T-helper 2 cell treated with Interferon-gamma antibody and Interleukin-4, amounts not matched to agents 5 μg/mL and 100 μg/mL, for 36 hours (primary cell): ENCODE measurements at regions not wholly inside any gene's neighbourhood (a gene's known extent, or its start where the extent isn't known, plus 50 kb on each side); places are given as distances from the start of the nearest gene placed in this dataset.

ENCODE experiments used
- DNase-seq: peaks from one replicate; pipeline ENCODE4 v3.0.0; 2021; ENCODE audit warnings: low spot score
- H3K27ac Mint-ChIP-seq: one replicate; pipeline ENCODE4 v1.8.0; 2021; ENCODE audit warnings: mild to moderate bottlenecking, mixed read lengths
- H3K27me3 Mint-ChIP-seq: one replicate; pipeline ENCODE4 v1.8.0; 2021; ENCODE audit warnings: low read depth, mixed read lengths
- H3K36me3 Mint-ChIP-seq: one replicate; pipeline ENCODE4 v1.8.0; 2021; ENCODE audit warnings: low read depth, mixed read lengths
- H3K4me1 Mint-ChIP-seq: one replicate; pipeline ENCODE4 v1.8.0; 2021; ENCODE audit warnings: low read depth, mixed read lengths
- H3K4me3 Mint-ChIP-seq: one replicate; pipeline ENCODE4 v1.8.0; 2022; ENCODE audit warnings: mild to moderate bottlenecking, moderate library complexity, mixed read lengths
- H3K9me3 Mint-ChIP-seq: one replicate; pipeline ENCODE4 v1.8.0; 2021; ENCODE audit warnings: mixed read lengths

DNA sequence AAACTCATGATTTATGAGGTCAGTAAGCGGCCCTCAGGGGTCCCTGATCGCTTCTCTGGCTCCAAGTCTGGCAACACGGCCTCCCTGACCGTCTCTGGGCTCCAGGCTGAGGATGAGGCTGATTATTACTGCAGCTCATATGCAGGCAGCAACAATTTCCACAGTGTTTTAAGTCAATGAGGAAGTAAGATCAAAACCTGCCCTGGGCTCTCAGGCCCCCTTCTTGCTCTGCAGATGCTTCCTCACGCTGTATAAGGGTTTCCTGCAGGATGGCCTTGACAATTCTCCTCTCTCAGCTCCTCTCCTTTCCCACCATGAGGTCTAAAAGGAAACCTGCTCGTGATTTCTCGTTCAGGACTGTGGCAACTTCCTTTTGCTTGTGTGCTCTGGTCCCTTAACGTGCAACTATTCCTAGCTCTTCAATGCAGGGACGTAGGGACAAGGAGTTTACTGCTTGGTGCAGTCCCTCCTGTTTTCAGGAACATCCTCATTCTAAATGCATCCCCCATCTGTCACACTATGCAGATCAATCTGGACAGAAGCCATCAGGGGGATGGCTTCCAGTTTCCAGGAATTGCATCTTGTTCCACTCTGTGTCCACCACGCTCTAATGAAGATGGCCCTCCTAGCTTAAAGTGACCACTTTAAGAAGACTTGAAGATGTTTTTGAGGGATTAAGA lies 64.3 kb upstream of the IGLL5 start:
- DNase-seq: no peak
- Mint-ChIP-seq H3K4me3 (peak overlapping the region; percentile 19), H3K9me3 (no peaks in the 10 kb centered on the region)

GRCh38 chr22:22824340-22825212 lies 63.0 kb upstream of the IGLL5 start:
- no peak for DNase-seq
- Mint-ChIP-seq H3K27ac (no peak overlapping the region), H3K4me1 (peaks cover 54% of the 10 kb centered on the region), H3K4me3 (no peak overlapping the region), H3K27me3 (peaks cover 25% of the 10 kb centered on the region), H3K36me3 (peaks cover 3% of the 10 kb centered on the region), H3K9me3 (no peaks in the 10 kb centered on the region)

More for the DNA sequence above, 64.3 kb upstream of the IGLL5 start:
- Mint-ChIP-seq H3K36me3 (peaks cover 4% of the 10 kb centered on the region), H3K27me3 (peaks cover 17% of the 10 kb centered on the region), H3K4me1 (peaks cover 67% of the 10 kb centered on the region), H3K27ac (peak overlapping the region; percentile 2)

- Mint-ChIP-seq H3K4me1 (peaks cover 47% of the 10 kb centered on the region), H3K27ac (no peak overlapping the region), H3K4me3 (no peak overlapping the region), H3K9me3 (no peaks in the 10 kb centered on the region), H3K27me3 (peaks cover 29% of the 10 kb centered on the region), H3K36me3 (peaks cover 3% of the 10 kb centered on the region)
- DNase-seq: no peak
These were observed 62.4 kb upstream of the IGLL5 start for GRCh38 chr22:22825213-22825593.

DNA sequence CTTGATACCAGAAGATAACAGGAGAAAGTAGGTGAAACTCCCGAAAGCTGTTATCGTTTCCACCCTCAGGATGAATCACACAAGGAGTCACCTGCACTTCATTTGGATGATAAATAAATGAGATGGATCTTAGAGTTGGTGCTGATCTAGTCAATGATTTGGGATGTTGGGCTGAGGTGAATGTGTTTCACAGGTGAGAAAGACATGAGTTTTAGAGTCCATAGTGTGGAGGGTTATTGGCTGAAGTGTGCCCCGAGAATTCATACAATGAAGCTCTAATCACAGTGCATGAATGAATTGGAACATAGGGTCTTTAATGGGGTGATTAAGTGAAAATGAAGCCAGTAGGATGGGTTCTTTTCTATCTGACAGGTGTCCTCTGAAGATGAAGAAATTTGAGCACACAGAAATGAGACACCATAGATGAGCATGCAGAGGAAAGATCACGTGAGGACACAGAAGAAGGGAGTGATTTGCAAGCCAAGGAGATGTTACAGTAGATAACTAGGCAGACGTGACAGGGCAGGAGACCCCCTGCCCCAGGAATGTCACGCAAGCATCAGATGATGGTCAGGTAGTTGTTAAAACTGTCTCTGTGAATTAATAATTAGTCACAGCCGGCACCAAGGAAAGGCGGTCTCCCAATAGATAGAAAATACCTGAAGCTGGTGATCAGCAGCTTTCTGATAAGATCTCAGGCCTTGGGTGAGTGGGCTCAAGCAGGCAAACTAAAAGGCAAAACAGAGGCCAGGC lies 60.3 kb upstream of the IGLL5 start:
- H3K9me3 Mint-ChIP-seq: peaks cover 5% of the 10 kb centered on the region
- peaks cover 42% of the 10 kb centered on the region for H3K27me3 Mint-ChIP-seq
- no peak overlapping the region for H3K27ac Mint-ChIP-seq
- H3K4me3 Mint-ChIP-seq: no peak overlapping the region
- peaks cover 29% of the 10 kb centered on the region for H3K4me1 Mint-ChIP-seq
- peaks cover 3% of the 10 kb centered on the region for H3K36me3 Mint-ChIP-seq
- DNase-seq: no peak

GRCh38 chr22:22830193-22830592 lies 57.4 kb upstream of the IGLL5 start:
- peaks cover 7% of the 10 kb centered on the region for H3K4me1 Mint-ChIP-seq
- peaks cover 5% of the 10 kb centered on the region for H3K9me3 Mint-ChIP-seq
- H3K36me3 Mint-ChIP-seq: peaks cover 3% of the 10 kb centered on the region
- peaks cover 66% of the 10 kb centered on the region for H3K27me3 Mint-ChIP-seq
- H3K27ac Mint-ChIP-seq: no peak overlapping the region
- no peak overlapping the region for H3K4me3 Mint-ChIP-seq
- no peak for DNase-seq

DNA sequence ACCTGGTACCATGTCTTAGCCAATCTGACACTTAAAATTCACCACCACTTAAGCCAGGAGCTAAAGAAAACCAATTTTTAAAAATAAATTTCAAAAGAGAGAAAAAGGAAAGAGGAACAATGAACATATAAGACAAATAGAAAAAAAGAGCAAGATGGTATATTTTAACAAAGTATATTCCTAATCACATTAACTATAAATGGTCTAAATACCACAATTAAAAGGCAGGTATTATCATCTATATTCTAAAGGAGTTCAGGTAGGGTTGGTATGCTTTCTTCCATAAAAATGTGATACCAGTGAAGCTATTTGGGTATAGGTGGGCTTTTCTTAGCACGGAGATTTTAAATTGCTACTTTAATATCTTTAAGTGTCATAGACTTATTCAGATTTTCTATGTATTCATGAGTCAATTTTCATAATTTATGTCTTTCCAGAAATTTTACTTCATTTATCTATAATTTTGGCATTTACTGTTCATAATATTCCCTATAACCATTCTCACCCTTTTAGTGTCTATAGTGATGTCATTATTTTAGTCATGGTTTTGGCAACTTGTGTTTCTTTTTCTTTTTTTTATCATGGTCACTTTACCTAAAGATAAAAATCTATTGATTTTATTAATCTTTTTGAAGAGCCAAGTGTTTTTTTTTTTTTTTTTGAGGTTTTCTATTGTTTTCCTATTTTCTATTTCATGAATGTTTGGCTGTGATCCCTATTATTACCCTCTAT lies 56.5 kb upstream of the IGLL5 start:
- Mint-ChIP-seq H3K36me3 (peaks cover 2% of the 10 kb centered on the region), H3K27ac (no peak overlapping the region), H3K4me3 (no peak overlapping the region), H3K4me1 (peaks cover 5% of the 10 kb centered on the region), H3K9me3 (peaks cover 5% of the 10 kb centered on the region), H3K27me3 (peaks cover 64% of the 10 kb centered on the region)
- no peak for DNase-seq

DNA sequence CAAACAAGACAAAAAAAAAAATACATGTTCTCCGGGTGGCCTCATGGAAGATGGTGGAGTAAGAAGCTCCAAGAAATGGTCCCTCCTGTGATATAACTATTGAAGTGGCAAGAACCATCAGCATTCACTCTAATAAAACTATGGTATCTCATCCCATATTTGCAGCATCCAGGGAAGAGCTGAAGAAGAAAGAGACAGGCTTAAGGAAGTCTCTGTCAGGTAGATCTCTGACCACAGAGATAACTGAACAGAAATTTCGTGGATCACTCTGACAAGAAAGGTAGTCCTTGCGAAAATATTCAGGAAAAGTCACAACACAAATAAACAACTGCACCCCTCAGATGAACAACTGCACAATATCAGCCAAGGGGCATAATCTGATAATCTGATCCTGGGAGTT lies 54.6 kb upstream of the IGLL5 start:
- Mint-ChIP-seq H3K4me3 (no peak overlapping the region), H3K27ac (no peak overlapping the region), H3K36me3 (no peaks in the 10 kb centered on the region), H3K4me1 (peaks cover 5% of the 10 kb centered on the region), H3K9me3 (peaks cover 5% of the 10 kb centered on the region), H3K27me3 (peaks cover 60% of the 10 kb centered on the region)
- DNase-seq: no peak

- Mint-ChIP-seq H3K9me3 (peaks cover 5% of the 10 kb centered on the region), H3K4me3 (no peak overlapping the region), H3K27ac (no peak overlapping the region), H3K36me3 (no peaks in the 10 kb centered on the region), H3K4me1 (peaks cover 10% of the 10 kb centered on the region), H3K27me3 (peaks cover 60% of the 10 kb centered on the region)
- DNase-seq: no peak
These were observed 54.1 kb upstream of the IGLL5 start for GRCh38 chr22:22833488-22833887.

DNA sequence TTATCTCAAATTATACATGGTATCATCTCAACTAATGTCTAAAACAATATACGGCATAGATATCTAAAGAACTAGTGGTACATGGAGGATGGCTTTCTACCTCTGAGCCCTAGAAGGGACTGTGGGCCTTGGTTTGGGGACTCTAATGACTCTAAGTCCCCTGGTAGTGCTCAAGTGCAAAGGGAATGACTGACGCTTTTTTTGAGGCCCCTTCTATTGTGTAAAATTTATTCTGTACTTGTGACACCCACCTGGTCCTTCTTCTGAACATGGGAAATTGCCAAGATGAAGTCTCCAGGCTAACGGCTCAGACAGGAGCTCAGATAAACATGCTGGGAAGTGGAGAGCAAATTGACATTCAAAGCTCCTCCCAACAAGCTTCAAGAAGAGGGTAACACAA lies 53.4 kb upstream of the IGLL5 start:
- Mint-ChIP-seq H3K27ac (no peak overlapping the region), H3K36me3 (no peaks in the 10 kb centered on the region), H3K4me1 (peaks cover 11% of the 10 kb centered on the region), H3K9me3 (peaks cover 5% of the 10 kb centered on the region), H3K4me3 (no peak overlapping the region), H3K27me3 (peaks cover 56% of the 10 kb centered on the region)
- DNase-seq: no peak

GRCh38 chr22:22834783-22835182 lies 52.8 kb upstream of the IGLL5 start:
- Mint-ChIP-seq H3K4me3 (no peak overlapping the region), H3K36me3 (no peaks in the 10 kb centered on the region), H3K27ac (no peak overlapping the region), H3K9me3 (peaks cover 5% of the 10 kb centered on the region), H3K27me3 (peaks cover 53% of the 10 kb centered on the region), H3K4me1 (peaks cover 11% of the 10 kb centered on the region)
- DNase-seq: no peak

DNA sequence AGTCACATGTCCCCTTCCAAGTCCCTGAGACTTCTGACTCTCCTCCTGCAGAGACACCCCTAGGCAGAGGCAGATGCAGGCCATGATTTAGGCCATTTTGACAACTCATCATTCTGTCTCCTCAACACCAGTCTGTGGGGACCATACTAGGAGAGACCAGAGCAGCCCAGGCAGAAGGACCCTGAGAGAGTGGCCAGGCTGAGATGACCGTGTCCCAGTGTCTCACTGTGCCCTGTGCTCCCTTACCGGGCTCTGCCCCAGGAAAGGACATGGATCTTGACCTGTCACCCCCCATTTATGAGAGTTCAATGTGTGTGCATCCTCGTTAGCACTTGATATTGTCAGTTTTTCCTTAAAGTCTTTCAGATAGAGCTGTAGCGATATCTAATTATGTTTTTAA lies 52.4 kb upstream of the IGLL5 start:
- no peak for DNase-seq
- Mint-ChIP-seq H3K27ac (no peak overlapping the region), H3K9me3 (peaks cover 5% of the 10 kb centered on the region), H3K4me3 (no peak overlapping the region), H3K36me3 (no peaks in the 10 kb centered on the region), H3K4me1 (peaks cover 11% of the 10 kb centered on the region), H3K27me3 (peaks cover 55% of the 10 kb centered on the region)

- Mint-ChIP-seq H3K4me1 (peaks cover 11% of the 10 kb centered on the region), H3K4me3 (no peak overlapping the region), H3K27me3 (peaks cover 56% of the 10 kb centered on the region), H3K27ac (no peak overlapping the region), H3K36me3 (no peaks in the 10 kb centered on the region), H3K9me3 (peaks cover 3% of the 10 kb centered on the region)
- DNase-seq: no peak
These were observed 51.8 kb upstream of the IGLL5 start for GRCh38 chr22:22835771-22836291.

DNA sequence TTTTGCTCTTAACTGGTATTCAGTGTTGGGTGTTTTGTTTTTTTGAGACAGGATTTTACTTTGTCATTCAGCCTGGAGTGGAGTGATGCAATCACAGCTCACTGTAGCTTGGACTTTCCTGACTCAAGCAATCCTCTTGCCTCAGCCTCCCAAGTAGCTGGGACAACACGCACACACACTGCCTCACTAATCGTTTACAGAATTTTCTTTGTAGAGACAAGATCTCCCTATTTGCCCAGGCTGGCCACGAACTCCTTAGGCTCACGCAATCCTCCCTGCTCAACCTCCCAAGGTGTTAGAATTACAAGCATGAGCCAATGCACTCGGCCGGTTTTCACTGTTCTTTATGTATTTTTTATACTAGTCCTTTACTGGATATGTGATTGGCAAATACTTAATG lies 51.0 kb upstream of the IGLL5 start:
- Mint-ChIP-seq H3K9me3 (no peaks in the 10 kb centered on the region), H3K36me3 (no peaks in the 10 kb centered on the region), H3K27ac (no peak overlapping the region), H3K27me3 (peaks cover 53% of the 10 kb centered on the region), H3K4me3 (no peak overlapping the region), H3K4me1 (peaks cover 11% of the 10 kb centered on the region)
- no peak for DNase-seq
